ENCODE measurements at regions not wholly inside any gene's neighbourhood (a gene's known extent, or its start where the extent isn't known, plus 50 kb on each side); places are given as distances from the start of the nearest gene placed in this dataset.

DNA sequence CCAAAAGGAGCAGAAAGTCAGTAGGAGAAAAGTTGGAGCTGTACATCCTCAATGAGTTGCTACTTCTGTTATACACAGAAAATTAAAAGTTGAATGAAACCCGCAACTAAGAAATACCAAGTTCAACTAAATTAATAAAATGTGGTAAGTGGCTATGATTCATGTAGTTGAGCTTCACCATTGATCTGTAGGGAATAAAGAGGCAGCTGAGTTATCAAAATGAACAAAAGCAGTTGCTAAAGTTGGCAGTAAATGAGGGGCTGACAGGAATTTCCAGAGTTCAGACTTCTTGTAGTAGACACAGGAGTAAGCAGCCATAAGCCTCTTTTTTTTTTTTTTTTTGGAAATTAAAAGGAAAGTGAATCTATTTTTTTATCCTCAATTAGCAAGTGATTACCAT lies 234.6 kb downstream of the POSTN start:
- DNase-seq (ENCODE audit: low spot score) = no peak

- no peak for DNase-seq (ENCODE audit: low spot score)
Observed at GRCh38 chr13:37361608-37362007, 237.0 kb downstream of the POSTN start.

DNA sequence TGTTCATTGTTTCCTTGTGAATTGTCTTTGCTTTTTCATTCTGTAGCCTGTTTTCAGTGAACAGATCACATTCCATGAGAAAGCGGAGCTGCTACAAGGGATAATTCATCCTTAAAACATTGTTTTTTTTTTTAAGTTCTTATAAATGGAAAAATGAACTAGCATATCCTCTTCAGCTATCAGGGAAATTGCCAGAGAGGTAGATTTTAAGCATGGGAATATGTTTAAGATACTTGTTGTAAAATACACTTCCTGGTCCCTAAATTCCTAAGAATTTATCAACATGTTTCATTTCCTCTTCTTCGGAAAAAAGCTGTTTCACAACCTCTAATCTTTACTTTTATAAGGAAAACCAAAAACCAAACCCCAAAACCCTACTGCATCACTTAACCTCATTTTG lies 238.0 kb downstream of the POSTN start:
- DNase-seq (ENCODE audit: low spot score) = no peak

- no peak for DNase-seq (ENCODE audit: low spot score)
Observed at GRCh38 chr13:37357548-37357947, 241.0 kb downstream of the POSTN start.

DNA sequence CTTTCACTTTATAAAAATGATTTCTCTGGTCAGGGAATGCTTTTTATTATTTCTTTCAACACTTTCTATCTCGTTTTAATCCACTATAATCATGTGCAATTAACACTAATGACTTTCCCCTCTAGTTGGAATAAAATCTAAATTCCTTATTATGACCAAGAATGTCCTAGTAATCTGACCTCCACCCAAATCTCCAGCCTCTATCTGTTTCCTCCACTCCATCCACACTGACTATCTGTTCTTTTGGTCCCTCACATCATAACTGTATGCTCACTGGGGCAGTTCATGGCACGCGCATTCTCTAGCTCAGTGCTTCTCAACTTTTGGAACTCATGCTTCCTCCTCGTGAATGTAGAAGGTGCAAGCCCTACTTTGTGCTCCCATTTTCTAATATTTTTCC lies 244.7 kb downstream of the POSTN start:
- DNase-seq (ENCODE audit: low spot score) = no peak

GRCh38 chr13:37351211-37351610 lies 245.7 kb upstream of the CSNK1A1L start:
- DNase-seq (ENCODE audit: low spot score) = no peak

DNA sequence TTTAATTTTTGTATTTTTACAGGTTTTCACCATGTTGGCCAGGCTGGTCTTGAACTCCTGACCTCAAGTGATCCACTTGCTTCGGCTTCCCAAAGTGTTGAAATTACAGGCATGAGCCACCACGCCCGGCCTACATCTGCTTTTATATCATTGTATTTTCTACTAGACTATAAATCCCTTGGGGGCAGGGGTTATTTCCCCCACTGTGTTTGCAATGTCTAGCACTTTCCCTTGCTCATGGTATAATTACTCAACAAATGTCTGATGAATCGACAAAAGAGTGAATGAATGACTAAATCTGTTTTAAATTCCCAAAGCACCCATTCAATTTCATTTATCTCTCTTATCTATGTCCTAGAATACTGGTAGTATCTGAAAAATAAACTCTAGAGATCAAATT lies 244.5 kb upstream of the CSNK1A1L start:
- DNase-seq (ENCODE audit: low spot score) = no peak

DNA sequence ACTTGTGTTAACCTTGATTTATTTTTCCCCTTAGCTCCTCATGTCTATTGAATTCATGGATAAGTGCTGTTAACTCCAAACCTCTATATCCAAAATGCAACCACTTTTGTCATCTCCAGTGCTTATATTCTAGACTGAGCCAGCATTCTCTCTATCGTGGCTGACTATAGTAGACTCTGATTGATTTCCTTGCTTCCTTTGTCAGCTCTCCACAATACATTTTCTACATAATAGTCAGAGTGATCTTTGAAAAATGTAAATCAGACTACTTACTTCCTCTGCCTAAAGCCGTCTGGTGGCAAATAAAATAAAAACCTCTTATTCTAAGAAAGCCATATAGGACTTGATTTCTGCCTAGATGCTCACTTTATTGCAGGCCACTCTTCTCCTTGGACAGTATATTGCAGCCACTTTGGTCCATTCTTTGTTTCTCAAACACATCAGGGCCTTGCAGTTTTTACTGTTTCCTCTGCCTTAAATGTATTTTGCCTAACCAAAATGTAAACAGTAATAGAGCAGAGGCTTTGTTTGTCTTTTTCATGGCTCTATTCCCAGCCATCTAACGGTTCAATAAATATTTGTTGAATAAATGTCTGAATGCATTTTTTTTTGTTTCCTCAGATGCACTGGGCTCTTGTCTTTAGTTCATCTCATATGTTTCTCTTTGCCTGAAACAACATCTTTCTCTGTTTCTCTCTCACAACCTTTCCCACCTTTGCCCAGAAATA lies 243.6 kb upstream of the CSNK1A1L start:
- DNase-seq (ENCODE audit: low spot score) = no peak

DNA sequence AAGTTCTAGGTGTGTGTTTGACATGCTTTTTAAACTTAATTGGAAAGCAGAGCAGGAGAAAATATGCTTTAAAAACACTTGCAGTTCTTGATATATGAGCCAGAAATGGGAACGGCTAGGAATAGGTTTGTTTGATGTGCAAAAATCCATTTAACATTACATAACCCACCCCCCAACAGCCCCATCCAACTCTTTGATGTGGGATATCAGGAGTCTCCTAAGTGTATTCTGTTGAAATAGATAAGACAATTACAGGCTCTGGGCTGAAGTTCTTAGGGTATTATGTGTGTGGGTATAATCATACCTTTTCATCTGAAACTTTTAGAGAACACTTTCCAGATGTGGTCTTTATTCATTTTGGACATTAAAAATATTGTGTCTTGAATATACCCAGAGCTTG lies 240.4 kb upstream of the CSNK1A1L start:
- no peak for DNase-seq (ENCODE audit: low spot score)

DNA sequence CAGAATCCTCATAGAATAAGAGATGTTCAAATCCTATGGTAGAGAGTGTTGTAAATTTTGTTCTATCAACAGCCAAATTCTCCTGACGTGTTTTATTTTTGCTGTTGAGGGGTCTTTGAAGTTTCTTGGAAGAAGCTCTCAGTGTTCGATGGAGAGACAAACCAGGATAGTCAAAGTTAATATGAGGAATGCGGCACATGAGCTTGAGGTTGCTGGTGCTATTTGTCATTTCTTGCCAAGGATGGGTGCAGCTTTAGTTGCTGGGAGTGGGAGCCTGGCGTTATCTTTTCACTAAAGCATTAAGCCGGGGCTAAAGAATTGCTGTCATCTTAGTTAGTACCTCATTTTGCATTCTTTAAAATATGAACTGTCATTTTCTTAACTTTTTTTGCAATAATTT lies 239.9 kb upstream of the CSNK1A1L start:
- no peak for DNase-seq (ENCODE audit: low spot score)

- no peak for DNase-seq (ENCODE audit: low spot score)
Observed at GRCh38 chr13:37344056-37344455, 238.6 kb upstream of the CSNK1A1L start.

GRCh38 chr13:37342205-37342604 lies 236.7 kb upstream of the CSNK1A1L start:
- DNase-seq (ENCODE audit: low spot score) = no peak

GRCh38 chr13:37340901-37341670 lies 235.6 kb upstream of the CSNK1A1L start:
- no peak for DNase-seq (ENCODE audit: low spot score)

GRCh38 chr13:37339386-37339735 lies 233.9 kb upstream of the CSNK1A1L start:
- no peak for DNase-seq (ENCODE audit: low spot score)

GRCh38 chr13:37338726-37339385 lies 233.4 kb upstream of the CSNK1A1L start:
- no peak for DNase-seq (ENCODE audit: low spot score)

GRCh38 chr13:37326334-37326733 lies 220.9 kb upstream of the CSNK1A1L start:
- DNase-seq (ENCODE audit: low spot score) = no peak

DNA sequence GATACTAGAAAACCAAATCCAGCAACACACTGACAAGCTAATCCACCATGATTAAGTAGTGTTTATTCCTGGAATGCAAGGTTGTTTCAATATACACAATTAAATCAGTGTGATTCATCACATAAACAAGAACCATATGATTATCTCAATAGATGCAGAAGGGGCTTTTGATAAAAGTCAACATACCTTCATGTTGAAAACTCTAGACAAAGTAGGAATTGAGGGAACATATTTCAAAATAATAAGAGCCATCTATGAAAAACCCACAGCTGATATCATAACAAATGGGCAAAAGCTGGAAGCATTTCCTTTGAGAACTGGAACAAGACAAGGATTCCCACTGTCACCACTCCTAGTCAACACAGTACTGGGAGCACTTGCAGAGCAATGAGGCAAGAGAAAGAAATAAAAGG lies 213.6 kb upstream of the CSNK1A1L start:
- no peak for DNase-seq (ENCODE audit: low spot score)

- DNase-seq (ENCODE audit: low spot score) = no peak
Observed at GRCh38 chr13:37316935-37317334, 211.5 kb upstream of the CSNK1A1L start.

GRCh38 chr13:37313372-37313771 lies 207.9 kb upstream of the CSNK1A1L start:
- DNase-seq (ENCODE audit: low spot score) = no peak

- no peak for DNase-seq (ENCODE audit: low spot score)
Observed at GRCh38 chr13:37306778-37307544, 201.5 kb upstream of the CSNK1A1L start.

DNA sequence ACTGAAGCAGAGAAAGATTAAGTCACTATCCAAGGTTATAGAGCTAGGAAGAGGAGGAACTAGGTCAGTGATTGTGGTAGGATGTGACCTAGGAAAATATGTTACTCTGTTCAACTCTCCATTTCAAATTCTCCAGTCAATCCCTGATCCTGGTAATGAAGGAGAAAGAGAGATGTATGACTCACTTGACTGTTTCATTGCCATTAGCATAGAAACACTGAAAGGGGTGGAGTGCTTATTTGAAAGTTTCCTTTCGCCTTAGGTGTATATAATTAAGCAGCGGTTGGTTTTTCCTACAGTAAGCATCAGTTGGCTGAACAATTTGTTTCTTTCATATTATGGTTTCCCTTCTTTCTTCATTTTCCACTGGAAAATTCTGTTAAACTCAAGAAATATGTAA lies 198.1 kb upstream of the CSNK1A1L start:
- DNase-seq (ENCODE audit: low spot score) = no peak

- DNase-seq (ENCODE audit: low spot score) = no peak
Observed at GRCh38 chr13:37302686-37303085, 197.2 kb upstream of the CSNK1A1L start.

All from pons (tissue), 1 donor.